HepG2 (cell line): ENCODE measurements at regions not wholly inside any gene's neighbourhood (a gene's known extent, or its start where the extent isn't known, plus 50 kb on each side); places are given as distances from the start of the nearest gene placed in this dataset.

Experiments used
- ATAC-seq: fragments of 200-7000 bp; cut with Tn5 transposase; 3 replicates; pipeline ENCODE4 v1.9.1; 2020; ENCODE audit warnings: mild to moderate bottlenecking, moderate library complexity
- BruUV-seq: library from RNA; stranded (reverse); fragments of 400-500 nt; replicated peaks from 2 replicates; lab custom pipeline; 2021; lab: Mats Ljungman, UMichigan
- CTCF ChIA-PET: fragments of 300-600 bp; formaldehyde crosslinking; extraction: SDS; loops from one replicate; lab custom pipeline; 2021; ENCODE audit warnings: low total read pairs, inconsistent platforms, low intra/inter-chr PET ratio; lab: Yijun Ruan, JAX
- POLR2A ChIA-PET: fragments of 350-600 bp; sonication (Branson Sonifier 250); formaldehyde crosslinking; loops from one replicate; lab custom pipeline; 2020; ENCODE audit warnings: antibody characterized with exemption, inconsistent platforms; lab: Yijun Ruan, JAX
- DNase-seq: peaks from one replicate; pipeline ENCODE4 v3.0.0-alpha.2; 2015; ENCODE audit warnings: low spot score
- FAIRE-seq: peaks from 3 replicates; lab custom pipeline; 2011; peaks lifted over from hg19 to GRCh38; lab: Jason Lieb, UNC
- H2AFZ ChIP-seq: one replicate; pipeline ENCODE4 v1.6.1; 2011; ENCODE audit warnings: low read length, inconsistent platforms
- H3K27ac ChIP-seq: fragments of 300-600 bp; 3 replicates; pipeline ENCODE4 v1.8.0; 2011; ENCODE audit warnings: mixed run types, mild to moderate bottlenecking, mixed read lengths, low read length, inconsistent platforms; ENCODE audit not compliant: insufficient read depth; ENCODE audit errors: extremely low read length
- H3K27me3 ChIP-seq, 2 experiments: fragments of 200-600 bp in 1 of 2; 2 replicates in 1 of 2; 3 replicates in 1 of 2; pipeline versions ENCODE4 v1.6.0 to v1.8.0; 2011; ENCODE audit warnings: low read length in 2 of 2, mild to moderate bottlenecking in 2 of 2, moderate library complexity in 2 of 2, inconsistent platforms in 1 of 2; ENCODE audit not compliant: insufficient read depth in 2 of 2, control insufficient read depth in 1 of 2
- H3K36me3 ChIP-seq, 2 experiments: fragments of 200-600 bp in 1 of 2; replicated peaks in 1 of 2; 2 replicates in 1 of 2; 3 replicates in 1 of 2; pipeline versions ENCODE4 v1.5.1 to v1.8.0; 2011; ENCODE audit warnings: low read length in 2 of 2, inconsistent platforms in 1 of 2; ENCODE audit not compliant: insufficient read depth in 2 of 2, control insufficient read depth in 1 of 2
- H3K4me1 ChIP-seq: 2 replicates; pipeline ENCODE4 v1.5.1; 2012; ENCODE audit warnings: low read length, inconsistent platforms; ENCODE audit not compliant: insufficient read depth
- H3K4me2 ChIP-seq: 2 replicates; pipeline ENCODE4 v1.6.0; 2011; ENCODE audit warnings: low read depth, low read length, inconsistent platforms
- H3K4me3 ChIP-seq, 3 experiments: fragments of 200-600 bp in 1 of 3; sonication (generic), shearing (Covaris generic) in 1 of 3; replicated peaks in 1 of 3; 2 replicates each; pipeline ENCODE4 v1.5.1; 2011 to 2016; ENCODE audit warnings: low read length in 3 of 3, inconsistent platforms in 2 of 3, low read depth in 2 of 3, mild to moderate bottlenecking in 2 of 3, control low read depth in 1 of 3, mixed read lengths in 1 of 3; ENCODE audit not compliant: insufficient read depth in 1 of 3
- H3K79me2 ChIP-seq: one replicate; pipeline ENCODE4 v1.6.1; 2011; ENCODE audit warnings: low read length, inconsistent platforms; ENCODE audit not compliant: insufficient read depth
- H3K9ac ChIP-seq: 2 replicates; pipeline ENCODE4 v1.6.0; 2011; ENCODE audit warnings: mild to moderate bottlenecking, low read depth, low read length, inconsistent platforms; ENCODE audit not compliant: insufficient read depth
- H3K9me3 ChIP-seq: 2 replicates; pipeline ENCODE4 v1.5.1; 2012; ENCODE audit warnings: mild to moderate bottlenecking, low read length
- H4K20me1 ChIP-seq: 2 replicates; pipeline ENCODE4 v1.6.0; 2011; ENCODE audit warnings: inconsistent platforms, mild to moderate bottlenecking, low read length, moderate library complexity; ENCODE audit not compliant: insufficient read depth
- ELK4 ChIP-seq: sonication (generic); formaldehyde crosslinking; IDR thresholded peaks from 2 replicates; pipeline ENCODE4 v1.9.0; 2021; ENCODE audit warnings: missing genetic modification reagents, borderline replicate concordance
- HNRNPUL1 ChIP-seq: fragments of 200-400 bp; formaldehyde crosslinking; IDR thresholded peaks from 2 replicates; pipeline ENCODE4 v1.6.1; 2017; ENCODE audit warnings: low read depth, mild to moderate bottlenecking, low read length, moderate library complexity
- MBD4 ChIP-seq: IDR thresholded peaks from 2 replicates; pipeline ENCODE4 v1.6.1; 2012; ENCODE audit warnings: low read length, inconsistent platforms, borderline replicate concordance
- ZNF44 ChIP-seq: sonication (generic); formaldehyde crosslinking; IDR thresholded peaks from 2 replicates; pipeline ENCODE4 v1.5.1; 2020; ENCODE audit warnings: mild to moderate bottlenecking, missing genetic modification reagents
- ZNF652 ChIP-seq: IDR thresholded peaks from 2 replicates; pipeline ENCODE4 v1.6.1; 2016; ENCODE audit warnings: low read depth, borderline replicate concordance
- ZSCAN30 ChIP-seq: sonication (generic); formaldehyde crosslinking; IDR thresholded peaks from 2 replicates; pipeline ENCODE4 v1.5.0; 2020; ENCODE audit warnings: mild to moderate bottlenecking, missing genetic modification reagents
- WGBS: methylation state at CpG from one replicate; pipeline ENCODE4 v1.1.6; 2017; ENCODE audit warnings: low lambda C conversion rate; 5-methylcytosine and 5-hydroxymethylcytosine counted together
- in situ Hi-C: cut with HindIII; loops from 2 replicates; pipeline ENCODE4 v1.10.0; 2017; ENCODE audit warnings: low pct_unique_long_range_greater_than_20kb; ENCODE audit not compliant: extremely low pct_ligation_motif_present
- intact Hi-C: fragments of 100-400 bp; cut with micrococcal nuclease; formaldehyde crosslinking; loops from one replicate; pipeline ENCODE4 v1.10.0; 2022; ENCODE audit not compliant: unreplicated experiment
- TF ChIP-seq, protein P1 (sequence below), 2 experiments: IDR thresholded peaks; 2 replicates each; pipeline ENCODE4 v1.6.1; 2011 to 2012; ENCODE audit warnings: low read length in 2 of 2, borderline replicate concordance in 1 of 2, low read depth in 1 of 2, mild to moderate bottlenecking in 1 of 2, moderate library complexity in 1 of 2

- POLR2A ChIA-PET = no interaction called here
- intact Hi-C loops = no loop called here
- H4K20me1 ChIP-seq = no peaks in the 10 kb centered on the region
- no peak overlapping the region for H3K27ac ChIP-seq
- 15% methylated on average over 3 of the region's 3 CpGs for WGBS
- no peaks in the 10 kb centered on the region for H3K4me1 ChIP-seq
- no peaks in the 10 kb centered on the region for H3K36me3 ChIP-seq
- ATAC-seq = no peak
- no peak overlapping the region for H2AFZ ChIP-seq
- no TSS peak for BruUV-seq
- in situ Hi-C loops = loop anchor here (10.0 to 25.0 kb wide), 2 partner anchors 275 to 647 kb away; no protein-coding TSS in a partner anchor
- no peak overlapping the region for H3K9ac ChIP-seq
- CTCF ChIA-PET = no interaction called here
- no peaks in the 10 kb centered on the region for H3K79me2 ChIP-seq
- no peaks in the 10 kb centered on the region; a peak in 1 of 5 replicates for H3K27me3 ChIP-seq
- no peak for TF ChIP-seq MBD4
- TF ChIP-seq ZNF652 = no peak
- TF ChIP-seq ZSCAN30 = no peak
- TF ChIP-seq, all 625 proteins: peak for 0
- Histone ChIP-seq H3K9me3 (no peaks in the 10 kb centered on the region), H3K4me3 (no peak overlapping the region), H3K4me2 (no peak overlapping the region)
- DNase-seq (no peak), FAIRE-seq (no peak)
Measured at GRCh38 chr4:54959651-54960116, 165.7 kb downstream of the KDR start.

GRCh38 chr4:54959131-54959530 is 166.3 kb downstream of the KDR start:
- H3K27ac ChIP-seq = no peak overlapping the region
- DNase-seq (no peak), ATAC-seq (no peak)
- no peaks in the 10 kb centered on the region for H3K9me3 ChIP-seq
- intact Hi-C loops = no loop called here
- H3K4me1 ChIP-seq = no peaks in the 10 kb centered on the region
- ChIA-PET POLR2A (no interaction called here), CTCF (no interaction called here)
- H3K27me3 ChIP-seq = no peaks in the 10 kb centered on the region; a peak in 1 of 5 replicates
- H3K79me2 ChIP-seq = no peaks in the 10 kb centered on the region
- no peak overlapping the region for H3K9ac ChIP-seq
- no peaks in the 10 kb centered on the region for H4K20me1 ChIP-seq
- WGBS = 0% methylated on average over 1 of the region's 1 CpG
- no peaks in the 10 kb centered on the region for H3K36me3 ChIP-seq
- TF ChIP-seq ELK4 (no peak), ZNF44 (CRISPR knock-in tag) (no peak), HNRNPUL1 (no peak)
- TF ChIP-seq, protein P1, sequence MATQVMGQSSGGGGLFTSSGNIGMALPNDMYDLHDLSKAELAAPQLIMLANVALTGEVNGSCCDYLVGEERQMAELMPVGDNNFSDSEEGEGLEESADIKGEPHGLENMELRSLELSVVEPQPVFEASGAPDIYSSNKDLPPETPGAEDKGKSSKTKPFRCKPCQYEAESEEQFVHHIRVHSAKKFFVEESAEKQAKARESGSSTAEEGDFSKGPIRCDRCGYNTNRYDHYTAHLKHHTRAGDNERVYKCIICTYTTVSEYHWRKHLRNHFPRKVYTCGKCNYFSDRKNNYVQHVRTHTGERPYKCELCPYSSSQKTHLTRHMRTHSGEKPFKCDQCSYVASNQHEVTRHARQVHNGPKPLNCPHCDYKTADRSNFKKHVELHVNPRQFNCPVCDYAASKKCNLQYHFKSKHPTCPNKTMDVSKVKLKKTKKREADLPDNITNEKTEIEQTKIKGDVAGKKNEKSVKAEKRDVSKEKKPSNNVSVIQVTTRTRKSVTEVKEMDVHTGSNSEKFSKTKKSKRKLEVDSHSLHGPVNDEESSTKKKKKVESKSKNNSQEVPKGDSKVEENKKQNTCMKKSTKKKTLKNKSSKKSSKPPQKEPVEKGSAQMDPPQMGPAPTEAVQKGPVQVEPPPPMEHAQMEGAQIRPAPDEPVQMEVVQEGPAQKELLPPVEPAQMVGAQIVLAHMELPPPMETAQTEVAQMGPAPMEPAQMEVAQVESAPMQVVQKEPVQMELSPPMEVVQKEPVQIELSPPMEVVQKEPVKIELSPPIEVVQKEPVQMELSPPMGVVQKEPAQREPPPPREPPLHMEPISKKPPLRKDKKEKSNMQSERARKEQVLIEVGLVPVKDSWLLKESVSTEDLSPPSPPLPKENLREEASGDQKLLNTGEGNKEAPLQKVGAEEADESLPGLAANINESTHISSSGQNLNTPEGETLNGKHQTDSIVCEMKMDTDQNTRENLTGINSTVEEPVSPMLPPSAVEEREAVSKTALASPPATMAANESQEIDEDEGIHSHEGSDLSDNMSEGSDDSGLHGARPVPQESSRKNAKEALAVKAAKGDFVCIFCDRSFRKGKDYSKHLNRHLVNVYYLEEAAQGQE (IDR thresholded peaks at IDR 0.05; ENCODE audit: borderline replicate concordance in 1 of 2, low read depth in 1 of 2, low read length in 2 of 2) = no peak
- TF ChIP-seq, all 625 proteins: peak for 0
- H3K4me2 ChIP-seq = no peak overlapping the region
- in situ Hi-C loops = loop anchor here (25.0 kb wide), 1 partner anchor 647 kb away; no protein-coding TSS in a partner anchor
- no peak overlapping the region for H3K4me3 ChIP-seq
- no TSS peak for BruUV-seq
- FAIRE-seq = no peak
- H2AFZ ChIP-seq = no peak overlapping the region
